ENCODE measurements at regions not wholly inside any gene's neighbourhood (a gene's known extent, or its start where the extent isn't known, plus 50 kb on each side); places are given as distances from the start of the nearest gene placed in this dataset.

- no peak for TF ChIP-seq ATF2 (IDR thresholded peaks at IDR 0.05; ENCODE audit: low read length)
Observed at GRCh38 chr1:82606546-82606945, 805.8 kb downstream of the ADGRL2 start (continued).

GRCh38 chr1:82604524-82604923, 803.8 kb downstream of the ADGRL2 start:
- no TSS peak for BruUV-seq (replicated peaks)
- Histone ChIP-seq H3K27ac (ENCODE audit: control insufficient read depth, insufficient read depth) (no peak overlapping the region), H3K4me3 (no peak overlapping the region), H3K79me2 (ENCODE audit: control insufficient read depth, insufficient read depth, low read length) (no peaks in the 10 kb centered on the region), H3K9ac (ENCODE audit: control insufficient read depth, insufficient read depth, low read length) (no peak overlapping the region), H3K4me2 (ENCODE audit: control insufficient read depth, insufficient read depth) (no peak overlapping the region), H3K9me3 (replicated peaks; ENCODE audit: control insufficient read depth, insufficient read depth, low read length) (no peaks in the 10 kb centered on the region), H3K4me1 (ENCODE audit: control insufficient read depth, insufficient read depth, low read length) (no peaks in the 10 kb centered on the region), H3K36me3 (ENCODE audit: control insufficient read depth in 2 of 2, insufficient read depth in 2 of 2, low read length in 1 of 2) (no peaks in the 10 kb centered on the region), H2AFZ (ENCODE audit: control insufficient read depth, low read depth, low read length) (no peak overlapping the region), H3K27me3 (replicated peaks in 1 of 2; ENCODE audit: control insufficient read depth in 2 of 2, insufficient read depth in 2 of 2, low read length in 1 of 2) (no peaks in the 10 kb centered on the region), H4K20me1 (ENCODE audit: control insufficient read depth, insufficient read depth) (no peaks in the 10 kb centered on the region)
- FAIRE-seq (no peak), ATAC-seq (0 out of 3 replicates have a peak, but pooled peaks have one; percentile 27), DNase-seq (ENCODE audit: low read depth, low spot score) (no peak)
- ChIA-PET POLR2A (no interaction called here), CTCF (interaction anchor here (0.6 to 1.6 kb wide), 5 partner anchors 202 to 1060 kb away, joined by 3 to 4 read pairs (median 3); no protein-coding TSS in a partner anchor), RAD21 (ENCODE audit: unreplicated experiment) (interaction anchor here (0.9 to 1.9 kb wide), 3 partner anchors 452 to 516 kb away, joined by 3 to 5 read pairs (median 5); no protein-coding TSS in a partner anchor), SMC1A (ENCODE audit: uncharacterized antibody, unreplicated experiment) (interaction anchor here (0.9 to 2.1 kb wide), 4 partner anchors 16 to 792 kb away, joined by 3 to 6 read pairs (median 4); no protein-coding TSS in a partner anchor)
- intact Hi-C loops (cut with micrococcal nuclease; ENCODE audit: unreplicated experiment) (no loop called here), in situ Hi-C loops (cut with MboI) (no loop called here)
- no peak for TF ChIP-seq MXI1 (IDR thresholded peaks at IDR 0.05; ENCODE audit: low read depth, low read length)
- TF ChIP-seq RAD21 (IDR thresholded peaks at IDR 0.05; ENCODE audit: insufficient read depth, low read depth, low read length), result peak; percentile 44; the same call in 1 of the 2 replicates
- peak in 2 of 3 experiments; percentile 7 to 16; a peak in 1 of 6 replicates for TF ChIP-seq CTCF (IDR thresholded peaks at IDR 0.05 in 2 of 3, conservative IDR thresholded peaks at IDR 0.05 in 1 of 3; ENCODE audit: control insufficient read depth in 2 of 3, extremely low read depth in 1 of 3, insufficient read depth in 1 of 3, low read depth in 3 of 3, low read length in 3 of 3)
- 1% methylated on average over 4 of the region's 4 CpGs for WGBS (ENCODE audit: insufficient coverage, insufficient replicate concordance, low lambda C conversion rate, missing lambda C conversion rate)
